Spleen (tissue), 7 donors: ENCODE measurements at regions not wholly inside any gene's neighbourhood (a gene's known extent, or its start where the extent isn't known, plus 50 kb on each side); places are given as distances from the start of the nearest gene placed in this dataset.

ENCODE experiments used
- POLR2A ChIP-seq, 3 donors: fragments of 450-650 bp; IDR thresholded peaks; one replicate each; pipeline ENCODE4 v1.5.1; 2017; ENCODE audit warnings: antibody characterized with exemption in 3 of 3, mild to moderate bottlenecking in 1 of 3
- TF ChIP-seq, protein P1 (sequence below), 11 experiments: fragments of 200-600 bp in 7 of 11; fragments of 450-650 bp in 4 of 11; sonication (generic) in 4 of 11; IDR thresholded peaks in 8 of 11; conservative IDR thresholded peaks in 3 of 11; 1 replicate in 7 of 11; 2 replicates in 4 of 11; pipeline versions ENCODE4 v1.4.0 to v1.8.0; 2016 to 2021; ENCODE audit warnings: antibody characterized with exemption in 11 of 11, inconsistent platforms in 4 of 11, mild to moderate bottlenecking in 1 of 11
- donor health status: DM: no; HTN: no; CAD: no; lungs with moderate emphysema.
- donor health status: DM: no; HTN: no; CAD: no.
- donor health status: DM: no; HTN: no; CAD: no.

- TF ChIP-seq, protein P1, sequence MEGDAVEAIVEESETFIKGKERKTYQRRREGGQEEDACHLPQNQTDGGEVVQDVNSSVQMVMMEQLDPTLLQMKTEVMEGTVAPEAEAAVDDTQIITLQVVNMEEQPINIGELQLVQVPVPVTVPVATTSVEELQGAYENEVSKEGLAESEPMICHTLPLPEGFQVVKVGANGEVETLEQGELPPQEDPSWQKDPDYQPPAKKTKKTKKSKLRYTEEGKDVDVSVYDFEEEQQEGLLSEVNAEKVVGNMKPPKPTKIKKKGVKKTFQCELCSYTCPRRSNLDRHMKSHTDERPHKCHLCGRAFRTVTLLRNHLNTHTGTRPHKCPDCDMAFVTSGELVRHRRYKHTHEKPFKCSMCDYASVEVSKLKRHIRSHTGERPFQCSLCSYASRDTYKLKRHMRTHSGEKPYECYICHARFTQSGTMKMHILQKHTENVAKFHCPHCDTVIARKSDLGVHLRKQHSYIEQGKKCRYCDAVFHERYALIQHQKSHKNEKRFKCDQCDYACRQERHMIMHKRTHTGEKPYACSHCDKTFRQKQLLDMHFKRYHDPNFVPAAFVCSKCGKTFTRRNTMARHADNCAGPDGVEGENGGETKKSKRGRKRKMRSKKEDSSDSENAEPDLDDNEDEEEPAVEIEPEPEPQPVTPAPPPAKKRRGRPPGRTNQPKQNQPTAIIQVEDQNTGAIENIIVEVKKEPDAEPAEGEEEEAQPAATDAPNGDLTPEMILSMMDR (IDR thresholded peaks at IDR 0.05 in 8 of 11, conservative IDR thresholded peaks at IDR 0.05 in 3 of 11) = no peak
- no peak for TF ChIP-seq POLR2A (IDR thresholded peaks at IDR 0.05)
These were observed 156.8 kb downstream of the FZD1 start for GRCh38 chr7:91421018-91421417.
